ENCODE measurements at regions not wholly inside any gene's neighbourhood (a gene's known extent, or its start where the extent isn't known, plus 50 kb on each side); places are given as distances from the start of the nearest gene placed in this dataset.

- TF ChIP-seq POLR2A (IDR thresholded peaks at IDR 0.05) (no peak), CTCF (IDR thresholded peaks at IDR 0.05) (no peak)
Observed at GRCh38 chr3:55296030-55296429, 191.1 kb downstream of the WNT5A start.
